Right lobe of liver (tissue), 6 donors: ENCODE measurements at regions not wholly inside any gene's neighbourhood (a gene's known extent, or its start where the extent isn't known, plus 50 kb on each side); places are given as distances from the start of the nearest gene placed in this dataset.

Source experiments
- ATAC-seq, 4 donors: fragments of 200-7000 bp; cut with Tn5 transposase; one replicate each; pipeline ENCODE4 v1.9.1; 2020; ENCODE audit warnings: mild to moderate bottlenecking in 4 of 4, moderate library complexity in 4 of 4
- DNase-seq, 3 donors: peaks; one replicate each; pipeline ENCODE4 v3.0.0-alpha.2; 2020
- H3K27ac ChIP-seq, 3 donors: fragments of 200-600 bp; one replicate each; pipeline ENCODE4 v1.8.0; 2022
- H3K27me3 ChIP-seq, 2 donors: fragments of 200-600 bp; one replicate each; pipeline ENCODE4 v1.8.0; 2022
- H3K36me3 ChIP-seq, 4 donors: fragments of 200-600 bp; sonication (generic) in 1 of 4; one replicate each; pipeline versions ENCODE4 v1.5.1 to v1.8.0; 2017 to 2022; ENCODE audit warnings: control low read depth in 1 of 4
- H3K4me1 ChIP-seq, 4 donors: fragments of 200-600 bp; sonication (generic) in 1 of 4; one replicate each; pipeline versions ENCODE4 v1.5.1 to v1.8.0; 2017 to 2022; ENCODE audit warnings: control low read depth in 1 of 4
- H3K4me3 ChIP-seq, 3 donors: fragments of 200-600 bp; one replicate each; pipeline ENCODE4 v1.8.0; 2022
- H3K9me3 ChIP-seq, 4 donors: fragments of 200-600 bp; sonication (generic) in 1 of 4; one replicate each; pipeline versions ENCODE4 v1.5.1 to v1.8.0; 2017 to 2022; ENCODE audit warnings: control low read depth in 1 of 4
- POLR2A ChIP-seq: fragments of 450-650 bp; IDR thresholded peaks from one replicate; pipeline ENCODE4 v1.6.1; 2017; ENCODE audit warnings: antibody characterized with exemption, mild to moderate bottlenecking
- WGBS: methylation state at CpG from one replicate; pipeline ENCODE4 v1.1.6; 2018; ENCODE audit warnings: low coverage, low lambda C conversion rate; ENCODE audit not compliant: insufficient coverage; ENCODE audit errors: missing lambda C conversion rate; 5-methylcytosine and 5-hydroxymethylcytosine counted together
- intact Hi-C, 2 donors: fragments of 100-400 bp; cut with DNase I; formaldehyde crosslinking; loops; one replicate each; pipeline versions ENCODE4 v1.11.2 to v1.14.1; 2022
- TF ChIP-seq, protein P1 (sequence below), 4 donors: fragments of 200-600 bp in 3 of 4; fragments of 450-650 bp in 1 of 4; IDR thresholded peaks; one replicate each; pipeline versions ENCODE4 v1.5.1 to v1.8.0; 2016 to 2022; ENCODE audit warnings: antibody characterized with exemption in 4 of 4, mild to moderate bottlenecking in 2 of 4
- donor health status: DM: no; HTN: yes; CAD: no.
- donor health status: DM: no; HTN: no; CAD: no.
- donor health status: DM: no; HTN: no; CAD: no.
- donor health status: DM: no; HTN: yes; CAD: no.
- donor health status: DM: no; HTN: yes; CAD: no.

DNA sequence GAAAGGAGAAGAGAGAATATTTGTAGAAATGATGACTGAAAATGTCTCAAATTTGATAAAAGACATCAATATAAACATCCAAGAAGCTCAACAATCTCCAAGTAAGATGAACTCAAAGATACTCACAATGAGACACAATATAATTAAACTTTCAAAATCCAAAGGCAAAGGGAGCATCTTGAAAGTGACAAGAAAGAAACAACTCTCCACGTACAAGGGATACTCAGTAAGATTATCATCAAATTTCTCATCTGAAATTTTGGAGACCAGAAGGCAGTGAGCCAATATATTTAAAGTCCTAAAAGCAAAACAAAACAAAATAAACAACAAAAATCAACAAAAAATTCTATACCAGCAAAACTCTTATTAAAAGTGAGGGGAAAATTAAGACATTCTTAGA lies 428.7 kb downstream of the NFIB start:
- H3K27me3 ChIP-seq, result no peaks in the 10 kb centered on the region
- H3K36me3 ChIP-seq, result no peaks in the 10 kb centered on the region
- H3K4me1 ChIP-seq, result no peaks in the 10 kb centered on the region
- WGBS, result 50% methylated on average over 1 of the region's 1 CpG
- no peak overlapping the region for H3K4me3 ChIP-seq
- H3K27ac ChIP-seq, result no peak overlapping the region
- DNase-seq (no peak), ATAC-seq (no peak)
- H3K9me3 ChIP-seq, result peaks cover 0 to 1% (median 0%) of the 10 kb centered on the region in 4 donors
- intact Hi-C loops, result no loop called here
- no peak for TF ChIP-seq POLR2A
- TF ChIP-seq, protein P1, sequence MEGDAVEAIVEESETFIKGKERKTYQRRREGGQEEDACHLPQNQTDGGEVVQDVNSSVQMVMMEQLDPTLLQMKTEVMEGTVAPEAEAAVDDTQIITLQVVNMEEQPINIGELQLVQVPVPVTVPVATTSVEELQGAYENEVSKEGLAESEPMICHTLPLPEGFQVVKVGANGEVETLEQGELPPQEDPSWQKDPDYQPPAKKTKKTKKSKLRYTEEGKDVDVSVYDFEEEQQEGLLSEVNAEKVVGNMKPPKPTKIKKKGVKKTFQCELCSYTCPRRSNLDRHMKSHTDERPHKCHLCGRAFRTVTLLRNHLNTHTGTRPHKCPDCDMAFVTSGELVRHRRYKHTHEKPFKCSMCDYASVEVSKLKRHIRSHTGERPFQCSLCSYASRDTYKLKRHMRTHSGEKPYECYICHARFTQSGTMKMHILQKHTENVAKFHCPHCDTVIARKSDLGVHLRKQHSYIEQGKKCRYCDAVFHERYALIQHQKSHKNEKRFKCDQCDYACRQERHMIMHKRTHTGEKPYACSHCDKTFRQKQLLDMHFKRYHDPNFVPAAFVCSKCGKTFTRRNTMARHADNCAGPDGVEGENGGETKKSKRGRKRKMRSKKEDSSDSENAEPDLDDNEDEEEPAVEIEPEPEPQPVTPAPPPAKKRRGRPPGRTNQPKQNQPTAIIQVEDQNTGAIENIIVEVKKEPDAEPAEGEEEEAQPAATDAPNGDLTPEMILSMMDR (IDR thresholded peaks at IDR 0.05), result no peak

DNA sequence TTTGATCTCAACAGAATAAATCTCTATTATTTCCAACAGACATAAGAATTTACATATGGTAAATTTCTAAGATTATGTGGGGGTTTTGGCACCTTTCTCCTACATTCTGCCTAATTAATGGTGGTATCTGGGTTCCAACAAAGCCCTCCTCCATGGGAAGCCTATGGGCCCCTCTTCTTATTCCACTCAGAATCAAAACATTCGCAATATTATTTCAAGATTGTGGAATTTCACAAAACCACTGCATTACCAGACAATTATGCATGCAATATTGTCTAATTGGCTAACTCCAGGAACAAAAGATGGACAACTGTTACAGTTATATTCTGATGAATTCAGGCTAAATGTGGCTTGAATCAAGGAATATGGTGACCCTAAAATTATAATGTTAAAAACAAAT lies 434.0 kb downstream of the NFIB start:
- H3K4me1 ChIP-seq, result no peaks in the 10 kb centered on the region
- intact Hi-C loops, result no loop called here
- no peaks in the 10 kb centered on the region for H3K36me3 ChIP-seq
- H3K9me3 ChIP-seq, result peaks cover 0 to 3% (median 0%) of the 10 kb centered on the region in 4 donors
- no peak for DNase-seq
- H3K27ac ChIP-seq, result no peak overlapping the region
- TF ChIP-seq, protein P1 (IDR thresholded peaks at IDR 0.05), result no peak
- no peak for TF ChIP-seq POLR2A
- H3K27me3 ChIP-seq, result no peaks in the 10 kb centered on the region
- no peak overlapping the region for H3K4me3 ChIP-seq
- WGBS, result 67% methylated on average over 1 of the region's 1 CpG
- ATAC-seq, result no peak

DNA sequence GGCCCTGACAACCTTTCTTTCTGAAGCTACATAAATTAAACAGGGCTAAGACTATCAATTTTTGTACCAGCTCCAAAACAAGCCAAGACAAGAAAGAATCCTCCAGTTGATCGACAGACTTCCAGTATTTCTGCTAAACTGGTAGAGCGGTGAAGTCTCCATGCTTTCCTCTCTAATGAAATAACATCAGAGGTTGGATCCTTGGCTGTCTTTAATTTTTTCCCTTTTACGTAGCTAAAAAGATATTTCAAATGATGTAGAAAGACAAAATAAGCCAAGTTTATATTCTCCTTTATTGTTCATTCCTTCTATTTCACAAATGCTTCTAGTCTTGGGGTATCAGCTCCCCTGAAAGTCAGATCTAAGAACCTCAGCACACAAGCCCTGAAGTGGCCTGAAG lies 434.9 kb downstream of the NFIB start:
- H3K27me3 ChIP-seq, result no peaks in the 10 kb centered on the region
- H3K9me3 ChIP-seq, result peaks cover 0 to 3% (median 0%) of the 10 kb centered on the region in 4 donors
- no peak for TF ChIP-seq POLR2A
- TF ChIP-seq, protein P1 (IDR thresholded peaks at IDR 0.05), result no peak
- no peak for ATAC-seq
- WGBS, result 80% methylated on average over 3 of the region's 3 CpGs
- H3K36me3 ChIP-seq, result no peaks in the 10 kb centered on the region
- no peak for DNase-seq
- intact Hi-C loops, result no loop called here
- no peak overlapping the region for H3K27ac ChIP-seq
- no peaks in the 10 kb centered on the region for H3K4me1 ChIP-seq
- no peak overlapping the region for H3K4me3 ChIP-seq

DNA sequence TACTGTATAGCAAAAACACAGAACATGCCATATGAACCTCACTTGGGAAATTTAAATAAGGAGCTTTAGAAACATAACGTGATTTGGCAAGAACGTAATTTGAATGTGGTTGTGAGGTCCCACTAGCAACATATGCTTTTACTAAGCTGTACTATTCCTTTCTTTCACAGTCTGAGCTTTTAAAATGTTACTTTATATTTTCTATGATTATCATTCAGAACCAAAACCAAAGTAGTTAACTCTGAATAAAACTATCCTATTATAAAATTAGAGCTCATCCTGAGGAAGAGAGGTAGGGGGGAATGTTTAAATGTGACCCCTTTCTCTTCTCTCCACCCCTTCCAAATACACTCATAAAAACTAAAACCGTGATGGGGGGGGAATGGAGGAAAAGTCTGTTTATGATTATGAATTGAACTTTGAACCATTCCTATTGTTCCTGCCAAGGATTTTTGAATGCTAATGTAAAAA lies 435.7 kb downstream of the NFIB start:
- DNase-seq, result no peak
- no peaks in the 10 kb centered on the region for H3K36me3 ChIP-seq
- intact Hi-C loops, result no loop called here
- peaks cover 0 to 3% (median 0%) of the 10 kb centered on the region in 4 donors for H3K9me3 ChIP-seq
- 55% methylated on average over 3 of the region's 3 CpGs for WGBS
- H3K4me1 ChIP-seq, result no peaks in the 10 kb centered on the region
- no peak for TF ChIP-seq POLR2A
- TF ChIP-seq, protein P1 (IDR thresholded peaks at IDR 0.05), result no peak
- no peak for ATAC-seq
- no peak overlapping the region for H3K27ac ChIP-seq
- H3K4me3 ChIP-seq, result no peak overlapping the region
- H3K27me3 ChIP-seq, result no peaks in the 10 kb centered on the region

DNA sequence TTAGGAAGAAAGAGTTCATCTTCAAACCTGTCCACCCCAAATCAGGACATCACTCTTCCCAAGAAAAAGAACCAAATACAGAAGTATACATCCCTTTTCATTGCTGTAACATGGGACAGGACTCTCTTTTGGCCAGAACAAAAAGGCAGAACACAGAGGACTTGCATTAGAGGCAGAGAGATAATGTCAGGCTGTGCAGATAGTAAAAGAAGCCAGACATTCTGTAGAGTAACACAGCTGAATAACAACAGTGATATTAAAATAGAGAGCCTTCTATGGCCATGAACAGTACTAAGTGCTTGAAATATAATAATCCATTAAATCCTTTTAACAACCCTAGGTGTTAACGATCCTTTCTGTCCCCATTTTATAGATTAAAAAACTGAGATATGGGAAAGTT lies 437.2 kb downstream of the NFIB start:
- TF ChIP-seq, protein P1 (IDR thresholded peaks at IDR 0.05), result no peak
- TF ChIP-seq POLR2A, result no peak
- H3K4me3 ChIP-seq, result no peak overlapping the region
- ATAC-seq (no peak), DNase-seq (no peak)
- H3K9me3 ChIP-seq, result peaks cover 0 to 3% (median 0%) of the 10 kb centered on the region in 4 donors
- intact Hi-C loops, result no loop called here
- no peak overlapping the region for H3K27ac ChIP-seq
- no peaks in the 10 kb centered on the region for H3K4me1 ChIP-seq
- 46% methylated on average over 1 of the region's 1 CpG for WGBS
- no peaks in the 10 kb centered on the region for H3K36me3 ChIP-seq
- no peaks in the 10 kb centered on the region for H3K27me3 ChIP-seq
